GM12878 (cell line): ENCODE measurements at regions not wholly inside any gene's neighbourhood (a gene's known extent, or its start where the extent isn't known, plus 50 kb on each side); places are given as distances from the start of the nearest gene placed in this dataset.
A peak's percentile ranks its signal among the peaks of the same experiment; 100 is the strongest.

Source experiments
- ATAC-seq: fragments of 200-7000 bp; cut with Tn5 transposase; 3 replicates; pipeline ENCODE4 v1.9.1; 2020; ENCODE audit warnings: mild to moderate bottlenecking, moderate library complexity
- BruUV-seq: library from RNA; stranded (reverse); fragments of 400-500 nt; replicated peaks from 2 replicates; lab custom pipeline; 2021; lab: Mats Ljungman, UMichigan
- CTCF ChIA-PET: fragments of 300-600 bp; sonication (Branson Sonifier 250); formaldehyde crosslinking; extraction: SDS; loops from one replicate; lab custom pipeline; 2021; ENCODE audit warnings: inconsistent platforms; lab: Yijun Ruan, JAX
- POLR2A ChIA-PET: fragments of 350-600 bp; formaldehyde crosslinking; extraction: SDS; loops from one replicate; lab custom pipeline; 2021; ENCODE audit warnings: inconsistent platforms; lab: Charles Lee
- RAD21 ChIA-PET: fragments of 300-600 bp; sonication (Branson Sonifier 250); formaldehyde crosslinking; loops from one replicate; lab custom pipeline; 2023; ENCODE audit warnings: antibody characterized with exemption; ENCODE audit not compliant: unreplicated experiment; lab: Charles Lee
- SMC1A ChIA-PET: fragments of 300-600 bp; sonication (Branson Sonifier 250); formaldehyde crosslinking; loops from one replicate; lab custom pipeline; 2023; ENCODE audit not compliant: unreplicated experiment, uncharacterized antibody; lab: Charles Lee
- DNase-seq: peaks from one replicate; pipeline ENCODE4 v3.0.0-alpha.2; 2011; ENCODE audit warnings: low read depth, low spot score
- FAIRE-seq: peaks from 3 replicates; lab custom pipeline; 2011; peaks lifted over from hg19 to GRCh38; lab: Jason Lieb, UNC
- H2AFZ ChIP-seq: 2 replicates; pipeline ENCODE4 v1.6.0; 2011; ENCODE audit warnings: low read depth, low read length, control low read depth; ENCODE audit not compliant: control insufficient read depth
- H3K27ac ChIP-seq: 2 replicates; pipeline ENCODE4 v1.5.1; 2011; ENCODE audit warnings: control low read depth; ENCODE audit not compliant: control insufficient read depth, insufficient read depth
- H3K27me3 ChIP-seq, 2 experiments: replicated peaks in 1 of 2; 2 replicates each; pipeline versions ENCODE4 v1.6.0 to v1.6.1; 2011; ENCODE audit warnings: low read length in 1 of 2; ENCODE audit not compliant: control insufficient read depth in 2 of 2, insufficient read depth in 2 of 2
- H3K36me3 ChIP-seq, 2 experiments: 2 replicates each; pipeline ENCODE4 v1.5.1; 2011; ENCODE audit warnings: low read length in 1 of 2; ENCODE audit not compliant: control insufficient read depth in 2 of 2, insufficient read depth in 2 of 2
- H3K4me1 ChIP-seq: 2 replicates; pipeline ENCODE4 v1.6.1; 2011; ENCODE audit warnings: mild to moderate bottlenecking, low read length, moderate library complexity, mixed read lengths; ENCODE audit not compliant: control insufficient read depth, insufficient read depth
- H3K4me2 ChIP-seq: 2 replicates; pipeline ENCODE4 v1.6.0; 2011; ENCODE audit warnings: control low read depth; ENCODE audit not compliant: control insufficient read depth, insufficient read depth
- H3K4me3 ChIP-seq: fragments of 200-600 bp; sonication (generic); 2 replicates; pipeline ENCODE4 v1.5.1; 2016
- H3K79me2 ChIP-seq: 2 replicates; pipeline ENCODE4 v1.6.0; 2011; ENCODE audit warnings: low read length; ENCODE audit not compliant: control insufficient read depth, insufficient read depth
- H3K9ac ChIP-seq: 2 replicates; pipeline ENCODE4 v1.8.0; 2011; ENCODE audit warnings: low read length, control low read depth, mixed read lengths; ENCODE audit not compliant: control insufficient read depth, insufficient read depth
- H3K9me3 ChIP-seq: replicated peaks from 3 replicates; pipeline ENCODE4 v1.5.1; 2011; ENCODE audit warnings: mild to moderate bottlenecking, low read length; ENCODE audit not compliant: control insufficient read depth, insufficient read depth
- H4K20me1 ChIP-seq: 2 replicates; pipeline ENCODE4 v1.6.0; 2011; ENCODE audit not compliant: control insufficient read depth, insufficient read depth
- CHD4 ChIP-seq: fragments of 200-600 bp; sonication (generic); IDR thresholded peaks from 2 replicates; pipeline ENCODE4 v1.6.1; 2016; ENCODE audit warnings: mild to moderate bottlenecking
- HDGF ChIP-seq: fragments of 450-650 bp; IDR thresholded peaks from 2 replicates; pipeline ENCODE4 v1.6.1; 2016; ENCODE audit warnings: antibody characterized with exemption
- RAD21 ChIP-seq: IDR thresholded peaks from 2 replicates; pipeline ENCODE4 v1.6.1; 2011; ENCODE audit warnings: mild to moderate bottlenecking, low read depth, low read length, moderate library complexity; ENCODE audit not compliant: insufficient read depth
- SMC3 ChIP-seq: IDR thresholded peaks from 2 replicates; pipeline ENCODE4 v1.6.1; 2011; ENCODE audit warnings: low read length, improper control_type of control experiment, borderline replicate concordance
- WGBS: methylation state at CpG from one replicate; pipeline ENCODE4 v1.1.6; 2016; ENCODE audit warnings: low lambda C conversion rate; ENCODE audit not compliant: insufficient replicate concordance, insufficient coverage; ENCODE audit errors: missing lambda C conversion rate; 5-methylcytosine and 5-hydroxymethylcytosine counted together
- in situ Hi-C: fragments of 300-500 bp; cut with MboI; formaldehyde crosslinking; loops from 9 replicates; pipeline ENCODE4 v1.14.3; 2018; ENCODE audit warnings: mixed read lengths
- intact Hi-C: fragments of 100-400 bp; cut with micrococcal nuclease; formaldehyde crosslinking; loops from one replicate; pipeline ENCODE4 v1.14.2; 2022; ENCODE audit not compliant: unreplicated experiment
- TF ChIP-seq, protein P1 (sequence below), 3 experiments: IDR thresholded peaks in 2 of 3; conservative IDR thresholded peaks in 1 of 3; 2 replicates each; pipeline ENCODE4 v1.5.1; 2011; ENCODE audit warnings: low read depth in 3 of 3, low read length in 3 of 3, mild to moderate bottlenecking in 3 of 3, control low read depth in 2 of 3, moderate library complexity in 2 of 3, inconsistent platforms in 1 of 3, mixed read lengths in 1 of 3; ENCODE audit not compliant: control insufficient read depth in 2 of 3, insufficient read depth in 1 of 3; ENCODE audit errors: extremely low read depth in 1 of 3

DNA sequence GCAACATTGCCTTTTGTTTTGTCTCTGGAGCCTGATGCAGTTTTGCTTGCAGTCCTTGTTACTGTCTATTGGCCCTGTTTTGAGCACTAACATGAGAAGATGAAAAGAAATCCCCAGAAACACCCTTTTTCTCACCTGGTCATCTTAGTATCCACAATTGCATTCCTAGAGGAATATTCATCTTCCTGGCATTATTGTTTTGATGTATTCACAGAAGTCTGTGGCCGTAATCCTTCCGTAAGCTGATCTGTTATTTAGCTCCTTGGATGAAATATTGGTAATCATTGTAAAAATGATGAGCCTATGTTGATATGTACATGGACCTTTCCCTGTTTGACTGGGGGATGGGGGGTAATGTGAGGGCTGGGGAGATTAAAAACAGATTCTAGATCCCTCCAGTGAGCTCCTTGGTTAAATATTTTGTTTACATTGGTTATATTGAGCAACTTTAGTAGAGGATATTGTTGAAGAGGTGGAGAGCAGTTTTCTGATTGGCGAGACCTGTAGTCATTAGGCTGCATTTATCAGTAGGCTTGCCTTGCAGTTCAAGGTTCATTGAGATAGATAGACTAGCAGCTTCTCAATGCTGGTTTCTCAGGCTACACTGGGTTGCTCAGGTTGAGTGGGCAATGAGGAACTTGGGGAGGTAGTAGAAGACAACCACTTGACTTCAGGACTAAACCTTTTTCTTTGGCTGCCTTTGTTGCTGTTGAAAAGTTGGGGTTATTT lies 117.5 kb downstream of the MACIR start:
- CTCF ChIA-PET = interaction anchor here (0.7 to 1.1 kb wide), 2 partner anchors 13 to 104 kb away, joined by 3 to 4 read pairs; no protein-coding TSS in a partner anchor
- Histone ChIP-seq H3K27ac (no peak overlapping the region), H3K36me3 (no peaks in the 10 kb centered on the region), H3K4me3 (no peak overlapping the region), H2AFZ (no peak overlapping the region), H3K9ac (no peak overlapping the region), H4K20me1 (no peaks in the 10 kb centered on the region), H3K79me2 (no peaks in the 10 kb centered on the region), H3K4me2 (no peak overlapping the region), H3K4me1 (no peaks in the 10 kb centered on the region), H3K27me3 (no peaks in the 10 kb centered on the region), H3K9me3 (no peaks in the 10 kb centered on the region)
- peak; percentile 26; the same call in 1 of the 3 replicates for ATAC-seq
- POLR2A ChIA-PET = no interaction called here
- no peak for DNase-seq
- no peak for FAIRE-seq
- intact Hi-C loops (no loop called here), in situ Hi-C loops (no loop called here)
- SMC1A ChIA-PET = no interaction called here
- BruUV-seq = no TSS peak
- WGBS = 89% methylated on average over 3 of the region's 3 CpGs
- TF ChIP-seq CHD4 = no peak
- RAD21 ChIA-PET = no interaction called here

DNA sequence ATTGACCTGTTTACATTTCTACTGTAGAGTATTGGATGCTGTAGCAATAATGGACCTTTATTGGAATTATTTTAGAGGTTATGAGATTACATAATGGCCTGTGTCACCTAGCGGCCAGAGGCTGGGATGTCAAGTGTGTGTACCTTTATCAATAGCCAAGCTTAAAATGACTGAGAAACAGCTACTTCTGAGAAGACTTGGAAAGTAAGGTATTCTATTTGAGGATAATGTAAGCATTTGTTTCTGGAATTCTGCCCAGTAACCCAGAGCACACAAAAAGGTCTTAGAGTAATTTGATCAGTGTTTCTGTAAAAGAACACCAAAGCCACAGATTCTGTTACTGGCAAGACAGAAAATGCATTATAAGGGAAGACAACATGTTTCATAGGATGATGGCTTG lies 116.8 kb downstream of the MACIR start:
- intact Hi-C loops (no loop called here), in situ Hi-C loops (no loop called here)
- DNase-seq (no peak), ATAC-seq (peak; percentile 62), FAIRE-seq (peak; percentile 61)
- ChIA-PET POLR2A (no interaction called here), SMC1A (no interaction called here), CTCF (interaction anchor here (0.7 to 1.1 kb wide), 3 partner anchors 12 to 119 kb away, joined by 3 to 4 read pairs (median 3); no protein-coding TSS in a partner anchor), RAD21 (no interaction called here)
- Histone ChIP-seq H4K20me1 (no peaks in the 10 kb centered on the region), H2AFZ (no peak overlapping the region), H3K79me2 (no peaks in the 10 kb centered on the region), H3K36me3 (no peaks in the 10 kb centered on the region), H3K4me1 (no peaks in the 10 kb centered on the region), H3K27ac (no peak overlapping the region), H3K4me3 (no peak overlapping the region), H3K9ac (no peak overlapping the region), H3K27me3 (no peaks in the 10 kb centered on the region), H3K4me2 (no peak overlapping the region), H3K9me3 (no peaks in the 10 kb centered on the region)
- TF ChIP-seq, protein P1, sequence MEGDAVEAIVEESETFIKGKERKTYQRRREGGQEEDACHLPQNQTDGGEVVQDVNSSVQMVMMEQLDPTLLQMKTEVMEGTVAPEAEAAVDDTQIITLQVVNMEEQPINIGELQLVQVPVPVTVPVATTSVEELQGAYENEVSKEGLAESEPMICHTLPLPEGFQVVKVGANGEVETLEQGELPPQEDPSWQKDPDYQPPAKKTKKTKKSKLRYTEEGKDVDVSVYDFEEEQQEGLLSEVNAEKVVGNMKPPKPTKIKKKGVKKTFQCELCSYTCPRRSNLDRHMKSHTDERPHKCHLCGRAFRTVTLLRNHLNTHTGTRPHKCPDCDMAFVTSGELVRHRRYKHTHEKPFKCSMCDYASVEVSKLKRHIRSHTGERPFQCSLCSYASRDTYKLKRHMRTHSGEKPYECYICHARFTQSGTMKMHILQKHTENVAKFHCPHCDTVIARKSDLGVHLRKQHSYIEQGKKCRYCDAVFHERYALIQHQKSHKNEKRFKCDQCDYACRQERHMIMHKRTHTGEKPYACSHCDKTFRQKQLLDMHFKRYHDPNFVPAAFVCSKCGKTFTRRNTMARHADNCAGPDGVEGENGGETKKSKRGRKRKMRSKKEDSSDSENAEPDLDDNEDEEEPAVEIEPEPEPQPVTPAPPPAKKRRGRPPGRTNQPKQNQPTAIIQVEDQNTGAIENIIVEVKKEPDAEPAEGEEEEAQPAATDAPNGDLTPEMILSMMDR (IDR thresholded peaks at IDR 0.05 in 2 of 3, conservative IDR thresholded peaks at IDR 0.05 in 1 of 3; ENCODE audit: control insufficient read depth in 2 of 3, extremely low read depth in 1 of 3, insufficient read depth in 1 of 3, low read depth in 3 of 3, low read length in 3 of 3) = peak; percentile 29 to 43 (median 40); a peak in 5 of 6 replicates
- TF ChIP-seq RAD21 (peak; percentile 47), SMC3 (peak; percentile 21; the same call in 1 of the 2 replicates), HDGF (no peak)
- BruUV-seq = no TSS peak
- 0% methylated on average over 1 of the region's 1 CpG for WGBS
